Panc1 (cell line): ENCODE measurements at regions not wholly inside any gene's neighbourhood (a gene's known extent, or its start where the extent isn't known, plus 50 kb on each side); places are given as distances from the start of the nearest gene placed in this dataset.

ENCODE experiments used
- ATAC-seq: fragments of 200-7000 bp; cut with Tn5 transposase; 2 replicates; pipeline ENCODE4 v1.9.1; 2020; ENCODE audit warnings: mild to moderate bottlenecking, moderate library complexity
- BruUV-seq: library from RNA; stranded (reverse); fragments of 400-500 nt; replicated peaks from 2 replicates; lab custom pipeline; 2021; lab: Mats Ljungman, UMichigan
- CTCF ChIA-PET: fragments of 300-600 bp; sonication (Branson Sonifier 250); formaldehyde crosslinking; loops from one replicate; lab custom pipeline; 2022; ENCODE audit warnings: antibody characterized with exemption; lab: Charles Lee
- POLR2A ChIA-PET: fragments of 300-600 bp; sonication (Branson Sonifier 250); formaldehyde crosslinking; loops from one replicate; lab custom pipeline; 2022; ENCODE audit warnings: antibody characterized with exemption; lab: Charles Lee
- DNase-seq: peaks from one replicate; pipeline ENCODE4 v3.0.0-alpha.2; 2010; ENCODE audit warnings: low read depth, low spot score
- H3K27ac ChIP-seq: 2 replicates; pipeline ENCODE4 v1.5.1; 2011; ENCODE audit warnings: mild to moderate bottlenecking, low read length, inconsistent platforms
- H3K27me3 ChIP-seq: fragments of 200-500 bp; sonication (Bioruptor generic); 2 replicates; pipeline ENCODE4 v1.6.0; 2014; ENCODE audit warnings: low read length, inconsistent platforms; ENCODE audit not compliant: control insufficient read depth, insufficient read depth
- H3K36me3 ChIP-seq: fragments of 200-500 bp; sonication (Bioruptor generic); 2 replicates; pipeline ENCODE4 v1.5.1; 2014; ENCODE audit warnings: inconsistent platforms, mild to moderate bottlenecking, low read length, moderate library complexity; ENCODE audit not compliant: control insufficient read depth, insufficient read depth
- H3K4me1 ChIP-seq: 2 replicates; pipeline ENCODE4 v1.5.1; 2011; ENCODE audit warnings: inconsistent platforms, mild to moderate bottlenecking, low read length, moderate library complexity; ENCODE audit not compliant: control insufficient read depth, insufficient read depth
- H3K4me3 ChIP-seq, 2 experiments: 2 replicates each; pipeline ENCODE4 v1.5.1; 2011 to 2012; ENCODE audit warnings: low read depth in 2 of 2, low read length in 2 of 2, mild to moderate bottlenecking in 2 of 2, inconsistent platforms in 1 of 2, moderate library complexity in 1 of 2
- H3K9me3 ChIP-seq: fragments of 200-500 bp; sonication (Bioruptor generic); 2 replicates; pipeline ENCODE4 v1.5.1; 2014; ENCODE audit warnings: low read depth, mild to moderate bottlenecking, inconsistent platforms, low read length, moderate library complexity; ENCODE audit not compliant: control insufficient read depth, insufficient read depth
- CTCF ChIP-seq: fragments of 450-650 bp; IDR thresholded peaks from 2 replicates; pipeline ENCODE4 v1.5.1; 2017; ENCODE audit warnings: mild to moderate bottlenecking
- POLR2AphosphoS5 ChIP-seq: IDR thresholded peaks from 2 replicates; pipeline ENCODE4 v1.6.1; 2012; ENCODE audit warnings: mild to moderate bottlenecking, low read depth, low read length, moderate library complexity
- REST ChIP-seq, 2 experiments: IDR thresholded peaks; 2 replicates each; pipeline ENCODE4 v1.6.1; 2011 to 2012; ENCODE audit warnings: low read depth in 2 of 2, control low read depth in 1 of 2, low read length in 1 of 2, mild to moderate bottlenecking in 1 of 2, moderate library complexity in 1 of 2; ENCODE audit not compliant: insufficient read depth in 1 of 2
- SIN3A ChIP-seq: IDR thresholded peaks from 2 replicates; pipeline ENCODE4 v1.6.1; 2012; ENCODE audit warnings: low read depth, mild to moderate bottlenecking, low read length, moderate library complexity, borderline replicate concordance; ENCODE audit not compliant: insufficient read depth
- TCF7L2 ChIP-seq: IDR thresholded peaks from 2 replicates; pipeline ENCODE4 v1.6.1; 2011; ENCODE audit warnings: mild to moderate bottlenecking, low read depth, low read length, inconsistent platforms
- in situ Hi-C: cut with HindIII; loops from 2 replicates; pipeline ENCODE4 v1.10.0; 2016; ENCODE audit warnings: low sequenced_read_pairs, low pct_unique_long_range_greater_than_20kb
- intact Hi-C: fragments of 100-400 bp; cut with micrococcal nuclease; formaldehyde crosslinking; loops from one replicate; pipeline ENCODE4 v1.10.0; 2022; ENCODE audit not compliant: unreplicated experiment

- DNase-seq (no peak), ATAC-seq (no peak)
- in situ Hi-C loops (no loop called here), intact Hi-C loops (no loop called here)
- POLR2A ChIA-PET, result no interaction called here
- no peak overlapping the region for H3K4me3 ChIP-seq
- no peaks in the 10 kb centered on the region for H3K36me3 ChIP-seq
- H3K9me3 ChIP-seq, result no peaks in the 10 kb centered on the region
- CTCF ChIA-PET, result no interaction called here
- H3K4me1 ChIP-seq, result no peaks in the 10 kb centered on the region
- no peaks in the 10 kb centered on the region; the same call in 1 of the 2 replicates for H3K27me3 ChIP-seq
- no peak overlapping the region for H3K27ac ChIP-seq
- TF ChIP-seq CTCF (no peak), TCF7L2 (no peak), POLR2AphosphoS5 (no peak), SIN3A (no peak), REST (IDR thresholded peaks at IDR 0.05; ENCODE audit: insufficient read depth in 1 of 2, low read depth in 2 of 2, low read length in 1 of 2) (no peak)
- BruUV-seq, result no TSS peak
These were observed 60.8 kb upstream of the CLDN14 start for GRCh38 chr21:36540700-36541099.

GRCh38 chr21:36541721-36542139 lies 61.8 kb upstream of the CLDN14 start:
- intact Hi-C loops (no loop called here), in situ Hi-C loops (no loop called here)
- Histone ChIP-seq H3K27me3 (no peaks in the 10 kb centered on the region; the same call in 1 of the 2 replicates), H3K27ac (no peak overlapping the region), H3K9me3 (no peaks in the 10 kb centered on the region), H3K4me3 (no peak overlapping the region), H3K4me1 (no peaks in the 10 kb centered on the region), H3K36me3 (no peaks in the 10 kb centered on the region)
- ChIA-PET POLR2A (no interaction called here), CTCF (no interaction called here)
- DNase-seq (no peak), ATAC-seq (no peak)
- no TSS peak for BruUV-seq
- no peak for TF ChIP-seq POLR2AphosphoS5

GRCh38 chr21:36542312-36543101 lies 62.6 kb upstream of the CLDN14 start:
- intact Hi-C loops, result no loop called here
- POLR2A ChIA-PET, result no interaction called here
- no peak for ATAC-seq

More at GRCh38 chr21:36542312-36543101, 62.6 kb upstream of the CLDN14 start:
- no peak for DNase-seq
- in situ Hi-C loops, result no loop called here
- TF ChIP-seq REST (IDR thresholded peaks at IDR 0.05; ENCODE audit: insufficient read depth in 1 of 2, low read depth in 2 of 2, low read length in 1 of 2) (no peak), POLR2AphosphoS5 (no peak), SIN3A (no peak), CTCF (no peak), TCF7L2 (no peak)
- no TSS peak for BruUV-seq
- H3K36me3 ChIP-seq, result no peaks in the 10 kb centered on the region
- no peaks in the 10 kb centered on the region for H3K4me1 ChIP-seq
- no peak overlapping the region for H3K4me3 ChIP-seq
- CTCF ChIA-PET, result no interaction called here
- H3K27ac ChIP-seq, result no peak overlapping the region
- H3K9me3 ChIP-seq, result no peaks in the 10 kb centered on the region
- no peaks in the 10 kb centered on the region; the same call in 1 of the 2 replicates for H3K27me3 ChIP-seq
